Ureter (tissue), 1 donor: ENCODE measurements at regions not wholly inside any gene's neighbourhood (a gene's known extent, or its start where the extent isn't known, plus 50 kb on each side); places are given as distances from the start of the nearest gene placed in this dataset.
"Not testable (repeated sequence)": the region's sequence is repeated elsewhere in the genome, so short reads cannot be mapped to it uniquely, and the experiment has no call there.

Source experiments
- DNase-seq: peaks from one replicate; pipeline ENCODE4 v3.0.0-alpha.2; 2020; ENCODE audit warnings: low spot score
- donor health status: DM: yes; HTN: yes; CAD: no.

DNA sequence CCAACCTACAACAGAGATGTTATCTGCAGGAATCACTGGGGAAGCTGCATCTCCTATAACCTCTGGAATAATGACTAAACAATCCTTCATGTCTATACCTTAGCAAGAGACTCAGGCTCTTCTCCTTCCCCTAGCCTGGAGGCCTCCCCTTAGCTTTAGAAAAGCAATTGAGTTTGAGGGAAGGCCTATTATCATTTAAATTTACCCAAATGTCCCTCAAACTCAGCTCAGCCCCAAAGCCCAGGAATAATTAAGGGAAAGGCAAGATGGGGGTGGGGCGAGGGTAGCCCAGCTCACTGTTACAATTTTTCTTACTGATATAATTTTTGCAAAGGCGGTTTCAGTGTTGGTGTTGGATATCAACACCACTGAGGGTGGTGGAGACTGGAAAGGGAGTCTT is 151.4 kb upstream of the EEA1 start:
- DNase-seq, result no peak

DNA sequence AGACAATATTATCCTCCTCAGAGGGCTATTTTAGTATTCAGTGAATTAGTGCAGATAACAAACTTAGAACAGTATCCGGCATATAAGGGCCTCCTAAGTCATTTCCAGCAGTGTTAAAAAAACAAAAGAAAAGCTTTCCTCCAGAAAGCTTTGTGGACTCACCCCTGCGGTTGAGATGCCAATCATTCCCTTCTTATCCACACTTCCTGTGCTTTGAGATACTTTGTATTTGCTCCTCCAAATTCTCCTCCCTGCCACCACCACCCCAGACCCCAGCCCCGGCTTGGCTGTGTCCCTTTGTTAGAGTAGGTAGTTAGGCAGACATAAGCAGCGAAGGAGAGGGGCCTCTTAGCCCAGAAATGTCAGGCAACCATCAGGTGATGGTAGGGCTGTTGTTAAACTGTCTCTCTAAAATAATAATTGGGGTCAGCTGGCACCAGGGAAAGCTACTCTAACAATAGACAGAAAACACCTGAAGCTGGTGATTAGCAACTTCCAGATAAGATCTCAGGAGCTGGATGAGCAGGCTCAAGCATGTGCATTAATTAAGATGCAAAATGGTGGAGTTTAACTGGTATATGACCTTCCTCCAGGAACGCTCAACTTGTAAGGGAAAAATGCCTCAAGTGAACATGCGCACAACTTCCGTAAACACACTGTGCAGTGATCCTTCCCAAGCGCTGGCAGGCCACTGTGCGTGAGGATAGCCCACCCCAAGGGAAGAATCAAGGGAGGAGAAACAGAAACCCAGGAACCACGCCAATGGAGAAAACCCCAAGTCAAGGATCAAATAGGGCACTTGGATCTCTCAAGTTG is 152.1 kb upstream of the EEA1 start:
- DNase-seq, result no peak

GRCh38 chr12:93081810-93082165 is 152.7 kb upstream of the EEA1 start:
- DNase-seq, result no peak

DNA sequence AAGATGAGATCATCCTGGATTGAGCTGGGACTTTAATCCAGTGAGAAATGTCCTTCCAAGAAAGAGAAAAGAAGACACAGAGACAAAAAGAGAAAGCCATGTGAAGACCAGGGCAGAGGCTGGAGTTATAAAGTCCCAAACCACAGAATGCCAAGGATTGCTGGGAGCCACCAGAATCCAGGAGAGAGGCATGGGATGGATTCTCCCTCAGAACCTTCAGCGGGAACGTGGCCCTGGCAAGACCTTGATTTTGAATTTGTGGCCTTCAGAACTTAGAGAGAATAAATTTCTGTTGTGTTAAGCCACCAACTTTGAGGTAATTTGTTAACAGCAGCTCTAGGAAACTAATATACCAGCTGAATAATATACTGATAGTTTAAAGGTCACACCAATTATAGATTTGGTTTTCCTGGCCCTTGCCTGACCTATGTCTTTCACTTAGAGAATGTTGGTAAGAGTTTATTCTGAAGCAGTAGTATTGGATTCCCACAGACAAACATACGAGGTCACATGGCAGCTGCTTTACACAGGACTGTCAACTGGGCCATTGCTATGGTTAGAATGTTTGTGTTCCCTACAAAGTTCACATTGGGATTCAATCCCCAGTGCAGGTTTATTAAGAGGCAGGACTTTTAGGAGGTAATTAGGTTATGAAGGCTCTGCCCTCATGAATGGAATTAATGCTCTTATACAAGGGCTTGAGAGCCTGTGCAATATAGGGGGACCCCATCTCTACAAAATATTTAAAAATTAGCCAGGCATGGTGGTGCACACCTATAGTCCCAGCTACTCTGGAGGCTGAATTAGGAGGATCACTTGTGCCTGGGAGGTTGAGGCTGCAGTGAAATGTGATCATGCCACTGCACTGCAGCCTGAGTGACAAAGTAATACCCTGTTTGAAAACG is 156.5 kb upstream of the EEA1 start:
- no peak for DNase-seq

DNA sequence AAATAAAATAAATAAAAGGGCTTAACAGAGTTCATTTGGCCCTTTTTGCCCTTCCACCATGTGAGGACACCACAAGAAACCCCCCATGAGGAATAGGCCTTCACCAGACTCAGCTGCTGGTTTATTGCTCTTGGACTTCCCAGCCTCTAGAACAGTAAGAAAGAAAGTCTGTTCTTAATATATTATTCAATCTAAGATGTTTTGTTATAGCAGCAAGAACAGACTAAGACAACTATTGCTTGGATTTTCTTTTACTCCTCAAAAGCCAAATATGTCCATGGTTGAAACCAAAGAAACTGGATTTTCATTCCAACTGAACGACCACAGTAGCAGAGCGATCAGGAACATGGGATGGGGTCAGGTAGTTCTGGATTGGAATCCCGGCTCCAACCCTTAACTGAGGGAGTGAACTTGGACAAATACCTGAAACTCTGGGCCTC is 157.2 kb upstream of the EEA1 start:
- no peak for DNase-seq

DNA sequence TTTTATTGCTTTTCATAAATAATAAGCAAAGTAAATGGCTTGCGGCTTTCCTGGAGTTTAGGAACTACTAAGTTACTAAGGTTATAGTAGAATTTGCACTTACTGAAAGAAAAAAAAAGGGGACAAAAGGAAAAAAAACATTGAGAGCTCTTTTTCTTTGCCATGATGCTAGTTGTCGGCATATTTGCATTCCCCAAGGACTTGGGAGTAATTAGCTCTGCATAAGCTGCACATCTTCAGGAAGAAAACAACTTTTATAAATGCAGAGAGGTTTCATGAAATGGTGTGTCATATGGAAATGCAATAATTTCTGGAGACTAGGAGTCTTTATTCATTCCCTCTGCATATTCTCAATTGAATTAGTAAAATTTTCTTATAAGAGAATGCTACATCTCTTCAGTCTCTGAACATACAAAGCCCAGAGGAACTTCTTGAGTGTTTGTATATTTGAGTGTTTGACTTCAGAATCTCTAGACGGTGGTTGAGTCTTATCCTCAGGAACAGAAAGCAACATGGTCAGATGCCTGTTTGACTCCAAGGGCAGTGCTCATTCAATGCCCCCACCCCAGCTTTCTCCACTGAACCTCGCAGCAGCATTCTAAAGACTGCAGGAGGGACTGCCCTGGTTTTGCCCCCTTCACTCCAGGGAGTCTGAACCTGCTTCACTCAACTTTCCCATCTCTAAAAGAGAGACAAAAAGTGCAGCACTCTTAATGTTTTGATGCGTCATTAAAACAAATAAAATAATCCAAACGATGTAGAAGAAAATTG is 158.9 kb upstream of the EEA1 start:
- DNase-seq, result no peak

DNA sequence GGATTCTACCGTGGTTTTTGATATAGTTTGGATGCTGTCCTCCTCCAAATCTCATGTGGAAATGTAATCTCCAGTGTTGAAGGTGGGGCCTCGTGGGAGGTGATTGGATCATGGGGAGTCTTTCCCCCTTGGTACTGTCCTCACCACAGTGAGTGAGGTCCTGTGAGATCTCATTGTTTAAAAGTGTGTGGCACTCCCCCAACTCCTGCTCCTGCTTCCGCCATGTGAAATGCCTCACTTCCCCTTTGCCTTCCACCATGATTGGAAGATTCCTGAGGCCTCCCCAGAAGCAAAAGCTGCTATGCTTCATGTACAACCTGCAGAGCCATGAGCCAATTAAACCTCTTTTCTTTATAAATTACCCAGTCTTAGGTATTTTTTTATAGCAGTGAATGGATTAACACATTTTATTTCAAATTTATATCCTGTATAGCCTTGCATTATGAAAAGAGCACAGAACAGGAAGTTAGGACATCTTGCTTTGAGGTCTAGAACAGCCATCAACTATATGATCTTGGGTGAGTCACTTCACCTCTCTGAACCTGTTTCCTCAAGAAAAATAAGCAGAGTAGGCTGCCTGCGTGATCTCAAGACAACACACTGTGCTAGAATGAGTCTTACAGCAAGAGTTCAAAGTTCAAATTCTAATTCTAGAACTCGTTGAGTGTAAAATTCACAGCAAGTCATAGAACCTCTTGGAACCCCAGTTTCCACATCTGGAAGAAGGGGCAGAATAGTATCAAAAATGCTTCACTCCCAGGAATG is 160.9 kb upstream of the EEA1 start:
- no peak for DNase-seq

DNA sequence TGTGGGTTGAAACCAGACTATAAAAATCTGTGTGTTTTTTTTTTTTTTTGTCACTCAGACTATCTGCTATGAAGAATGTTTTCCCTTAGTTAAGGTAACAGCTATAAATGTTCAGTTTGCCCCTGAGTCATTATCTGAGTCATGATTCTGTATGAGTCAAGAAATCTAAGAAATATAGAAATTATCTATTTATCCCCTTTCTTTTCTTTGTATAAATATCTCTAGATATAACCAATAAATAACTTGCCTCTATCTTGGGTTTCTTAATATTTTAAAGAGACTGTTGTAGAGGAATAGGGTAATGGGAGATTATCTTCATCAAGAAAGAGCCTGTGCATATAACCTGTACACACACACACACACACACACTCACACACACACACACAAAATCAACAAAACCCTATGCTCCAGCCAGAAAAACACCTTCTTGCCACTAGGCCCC is 161.7 kb upstream of the EEA1 start:
- DNase-seq, result no peak

- no peak for DNase-seq
Observed at GRCh38 chr12:93091886-93092648, 163.0 kb upstream of the EEA1 start.

DNA sequence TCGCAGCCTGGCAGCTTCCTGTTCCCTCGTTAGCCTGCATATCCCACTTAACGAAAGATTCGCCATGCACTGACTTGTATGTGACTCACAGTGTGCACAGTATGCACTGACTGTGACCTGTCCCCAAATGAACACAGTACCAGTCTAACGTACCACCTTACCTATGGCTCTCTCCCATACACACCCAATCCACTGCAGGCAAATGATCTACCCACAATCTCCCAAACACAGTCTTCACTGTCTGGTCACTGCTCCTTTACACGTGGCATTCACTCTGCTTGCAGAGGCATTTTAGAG is 163.5 kb upstream of the EEA1 start:
- no peak for DNase-seq

GRCh38 chr12:93093243-93093642 is 164.1 kb upstream of the EEA1 start:
- DNase-seq, result no peak

DNA sequence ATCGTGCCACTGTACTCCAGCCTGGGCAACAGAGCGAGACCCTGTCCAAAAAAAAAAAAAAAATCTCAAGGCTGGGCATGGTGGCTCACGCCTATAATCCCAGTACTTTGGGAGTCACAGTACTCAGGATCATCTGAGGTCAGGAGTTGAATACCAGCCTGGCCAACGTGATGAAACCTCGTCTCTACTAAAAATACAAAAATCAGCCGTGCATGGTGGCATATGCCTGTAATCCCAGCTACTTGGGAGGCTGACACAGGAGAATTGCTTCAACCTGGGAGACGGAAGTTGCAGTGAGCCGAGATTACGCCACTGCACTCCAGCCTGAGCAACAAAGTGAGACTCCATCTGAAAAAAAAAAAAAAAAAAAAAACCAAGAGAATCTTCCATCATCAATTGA is 165.1 kb upstream of the EEA1 start:
- not testable (repeated sequence) for DNase-seq

- no peak for DNase-seq
Observed at GRCh38 chr12:93094988-93095737, 166.1 kb upstream of the EEA1 start.

- no peak for DNase-seq
Observed at GRCh38 chr12:93097417-93097816, 168.3 kb upstream of the EEA1 start.

DNA sequence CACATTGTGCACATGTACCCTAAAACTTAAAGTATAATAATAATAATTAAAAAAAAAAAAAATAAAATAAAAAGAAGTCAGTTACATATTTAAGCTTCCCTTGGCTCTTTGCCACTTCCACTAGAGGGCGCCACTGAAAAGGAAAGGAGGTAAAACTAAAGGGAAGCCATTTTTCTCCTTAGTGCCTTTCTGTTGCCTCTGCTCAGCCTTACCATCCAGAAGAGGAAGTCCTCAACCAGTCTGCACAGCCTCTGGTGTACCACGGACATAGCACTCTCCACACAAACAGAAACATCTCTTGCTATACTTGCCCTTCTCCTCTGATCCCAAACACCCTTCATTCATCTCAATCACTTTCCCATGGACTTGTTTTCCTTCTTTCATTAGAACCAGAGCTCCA is 169.0 kb upstream of the EEA1 start:
- DNase-seq, result peak; percentile 68

- DNase-seq, result no peak
Observed at GRCh38 chr12:93099792-93100191, 170.7 kb upstream of the EEA1 start.

DNA sequence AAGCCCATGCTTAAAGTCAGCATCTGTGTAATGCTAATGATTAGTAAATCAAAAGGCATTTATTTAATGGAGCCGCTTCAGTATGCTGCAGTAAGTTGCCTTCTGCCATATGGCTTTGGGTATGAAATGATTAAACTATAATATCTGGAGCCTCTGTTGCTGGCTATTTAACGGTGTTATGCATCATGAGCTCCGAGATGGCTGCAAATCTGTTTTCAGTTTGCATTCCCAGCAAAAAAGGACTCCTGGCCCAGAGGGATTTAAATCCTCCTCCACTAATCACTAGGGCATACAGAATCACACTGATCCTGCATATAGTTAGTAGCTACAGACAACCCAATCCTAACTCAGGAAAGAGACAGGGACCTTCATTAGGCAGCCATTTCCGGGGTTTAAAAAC is 171.5 kb upstream of the EEA1 start:
- no peak for DNase-seq

- DNase-seq, result no peak
Observed at GRCh38 chr12:93101367-93101766, 172.3 kb upstream of the EEA1 start.

GRCh38 chr12:93102312-93102711 is 173.2 kb upstream of the EEA1 start:
- DNase-seq, result no peak

- no peak for DNase-seq
Observed at GRCh38 chr12:93102744-93103143, 173.6 kb upstream of the EEA1 start.
